ENCODE measurements at regions not wholly inside any gene's neighbourhood (a gene's known extent, or its start where the extent isn't known, plus 50 kb on each side); places are given as distances from the start of the nearest gene placed in this dataset.

GRCh38 chr1:217091561-217091960 is 368.3 kb upstream of the ESRRG start:
- TF ChIP-seq, protein P1, sequence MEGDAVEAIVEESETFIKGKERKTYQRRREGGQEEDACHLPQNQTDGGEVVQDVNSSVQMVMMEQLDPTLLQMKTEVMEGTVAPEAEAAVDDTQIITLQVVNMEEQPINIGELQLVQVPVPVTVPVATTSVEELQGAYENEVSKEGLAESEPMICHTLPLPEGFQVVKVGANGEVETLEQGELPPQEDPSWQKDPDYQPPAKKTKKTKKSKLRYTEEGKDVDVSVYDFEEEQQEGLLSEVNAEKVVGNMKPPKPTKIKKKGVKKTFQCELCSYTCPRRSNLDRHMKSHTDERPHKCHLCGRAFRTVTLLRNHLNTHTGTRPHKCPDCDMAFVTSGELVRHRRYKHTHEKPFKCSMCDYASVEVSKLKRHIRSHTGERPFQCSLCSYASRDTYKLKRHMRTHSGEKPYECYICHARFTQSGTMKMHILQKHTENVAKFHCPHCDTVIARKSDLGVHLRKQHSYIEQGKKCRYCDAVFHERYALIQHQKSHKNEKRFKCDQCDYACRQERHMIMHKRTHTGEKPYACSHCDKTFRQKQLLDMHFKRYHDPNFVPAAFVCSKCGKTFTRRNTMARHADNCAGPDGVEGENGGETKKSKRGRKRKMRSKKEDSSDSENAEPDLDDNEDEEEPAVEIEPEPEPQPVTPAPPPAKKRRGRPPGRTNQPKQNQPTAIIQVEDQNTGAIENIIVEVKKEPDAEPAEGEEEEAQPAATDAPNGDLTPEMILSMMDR (conservative IDR thresholded peaks at IDR 0.05; ENCODE audit: low read length) = no peak
- TF ChIP-seq EZH2phosphoT487 (IDR thresholded peaks at IDR 0.05; ENCODE audit: borderline replicate concordance) = no peak

Measured in Loucy (cell line).